ENCODE measurements at regions not wholly inside any gene's neighbourhood (a gene's known extent, or its start where the extent isn't known, plus 50 kb on each side); places are given as distances from the start of the nearest gene placed in this dataset.

DNA sequence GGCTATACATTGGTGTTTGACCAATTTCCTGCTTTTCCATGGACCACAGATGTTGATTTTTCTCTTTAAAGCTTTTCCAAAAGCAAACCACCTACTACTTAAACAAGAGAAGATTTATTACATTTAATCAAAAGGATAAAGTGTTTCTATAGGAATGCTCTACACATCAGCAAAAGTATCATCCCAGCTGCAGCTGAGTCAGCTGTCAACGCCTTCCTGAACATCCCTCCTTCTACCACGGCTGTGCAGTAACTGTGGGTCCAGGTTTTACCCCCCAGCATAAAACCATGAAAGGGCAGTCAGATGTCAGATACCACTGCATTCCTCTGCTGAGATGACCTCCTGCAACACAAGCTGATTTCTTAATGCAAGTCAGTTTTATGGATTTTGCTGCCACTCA lies 524.5 kb upstream of the MEX3C start:
- Histone ChIP-seq H3K27me3 (replicated peaks) (no peaks in the 10 kb centered on the region), H3K4me3 (no peak overlapping the region), H3K36me3 (no peaks in the 10 kb centered on the region), H3K27ac (no peak overlapping the region), H3K9me3 (replicated peaks) (no peaks in the 10 kb centered on the region; the same call in 1 of the 2 replicates), H3K4me1 (replicated peaks) (no peaks in the 10 kb centered on the region)
- no peak for DNase-seq (ENCODE audit: low read depth in 1 of 2, low spot score in 2 of 2)

DNA sequence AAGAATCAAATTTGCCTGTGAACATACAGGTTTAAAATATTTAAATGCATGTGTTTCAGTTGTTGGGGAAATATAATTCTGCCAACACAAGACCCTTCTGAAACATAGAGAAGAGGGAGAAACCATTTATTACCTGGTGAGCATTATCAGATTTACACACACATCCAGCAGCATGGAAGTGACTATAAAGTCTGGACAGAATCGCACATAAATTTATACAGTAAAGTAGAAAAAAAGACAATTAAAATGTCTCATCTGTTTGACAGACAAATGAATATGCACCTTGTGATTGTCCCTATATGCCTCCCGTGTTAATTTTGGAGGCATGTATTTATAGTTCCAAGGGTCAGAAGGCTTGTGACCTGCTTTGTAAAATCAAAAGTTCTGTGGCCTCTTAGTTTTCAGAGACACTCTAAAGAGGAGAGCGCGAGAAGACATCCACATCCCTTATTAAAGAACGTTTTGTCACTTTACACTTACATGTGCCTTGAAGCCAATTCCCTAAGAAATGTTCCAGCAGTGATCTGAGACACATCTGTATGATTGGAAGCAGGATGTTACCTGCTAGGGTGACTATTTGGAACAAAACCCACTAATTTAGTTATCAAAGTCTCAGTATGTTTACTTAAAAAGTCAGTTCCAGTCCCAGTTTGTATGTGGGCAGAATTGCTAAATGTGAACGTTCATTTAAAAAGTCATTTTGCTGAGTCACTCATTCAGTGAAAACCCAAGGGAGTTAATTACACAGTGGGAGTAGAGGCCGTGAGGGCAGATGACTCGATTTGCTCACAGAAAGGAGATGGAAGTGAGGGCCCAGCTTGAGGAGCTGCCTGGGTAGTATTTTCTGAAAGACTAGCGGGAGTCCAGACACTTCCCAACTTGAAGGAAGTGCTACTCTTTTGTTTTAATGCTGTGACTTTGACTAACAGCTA lies 527.6 kb upstream of the MEX3C start:
- Histone ChIP-seq H3K27me3 (replicated peaks) (no peaks in the 10 kb centered on the region), H3K4me1 (replicated peaks) (no peaks in the 10 kb centered on the region), H3K36me3 (no peaks in the 10 kb centered on the region), H3K27ac (no peak overlapping the region), H3K9me3 (replicated peaks) (no peaks in the 10 kb centered on the region; the same call in 1 of the 2 replicates), H3K4me3 (no peak overlapping the region)
- DNase-seq (ENCODE audit: low read depth in 1 of 2, low spot score in 2 of 2) = no peak

DNA sequence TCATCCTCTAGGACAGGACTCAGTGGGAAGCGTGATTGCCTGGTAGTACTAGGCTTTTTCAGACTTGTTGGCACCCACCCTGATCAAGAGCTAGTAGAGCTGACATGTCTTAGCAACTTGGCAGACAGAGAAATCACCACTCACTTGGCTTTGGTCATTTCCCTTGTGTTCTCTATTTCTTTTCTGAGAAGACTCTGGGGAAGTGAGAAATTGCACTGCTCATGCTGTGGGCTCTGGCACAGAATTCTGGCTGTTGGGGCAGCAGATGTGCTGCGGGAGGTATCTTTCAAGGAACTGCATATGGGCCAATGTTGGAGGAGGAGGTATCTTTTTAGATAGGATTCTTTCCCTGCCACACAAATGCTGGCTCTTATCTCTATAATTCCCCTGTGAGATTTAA lies 529.1 kb upstream of the MEX3C start:
- Histone ChIP-seq H3K27me3 (replicated peaks) (no peaks in the 10 kb centered on the region), H3K4me1 (replicated peaks) (no peaks in the 10 kb centered on the region), H3K27ac (no peak overlapping the region), H3K36me3 (no peaks in the 10 kb centered on the region), H3K4me3 (no peak overlapping the region), H3K9me3 (replicated peaks) (no peaks in the 10 kb centered on the region; the same call in 1 of the 2 replicates)
- DNase-seq (ENCODE audit: low read depth in 1 of 2, low spot score in 2 of 2) = no peak

DNA sequence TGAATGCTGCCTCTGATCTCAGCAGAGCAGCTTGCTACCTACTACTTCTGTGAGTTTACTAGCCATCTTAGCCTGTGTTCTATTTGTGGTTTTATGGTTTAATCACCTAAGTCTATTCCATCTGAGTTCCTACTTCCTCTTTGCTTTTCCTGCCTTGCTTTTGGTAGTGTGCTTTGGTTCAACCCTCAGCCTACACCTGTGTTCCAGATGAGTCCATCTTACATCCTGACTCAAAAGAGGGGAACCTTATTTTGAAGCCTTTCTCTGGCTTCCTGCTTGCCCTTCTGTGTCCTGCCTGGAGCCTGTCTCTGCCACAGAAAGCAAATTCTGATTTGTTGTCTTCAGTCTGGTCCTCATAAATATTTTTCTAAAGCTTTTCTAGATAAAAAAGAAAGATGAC lies 530.3 kb upstream of the MEX3C start:
- DNase-seq (ENCODE audit: low read depth in 1 of 2, low spot score in 2 of 2) = no peak
- H3K36me3 ChIP-seq = no peaks in the 10 kb centered on the region
- no peaks in the 10 kb centered on the region for H3K27me3 ChIP-seq (replicated peaks)
- H3K4me3 ChIP-seq = no peak overlapping the region
- H3K4me1 ChIP-seq (replicated peaks) = no peaks in the 10 kb centered on the region
- no peaks in the 10 kb centered on the region for H3K9me3 ChIP-seq (replicated peaks)
- H3K27ac ChIP-seq = no peak overlapping the region

DNA sequence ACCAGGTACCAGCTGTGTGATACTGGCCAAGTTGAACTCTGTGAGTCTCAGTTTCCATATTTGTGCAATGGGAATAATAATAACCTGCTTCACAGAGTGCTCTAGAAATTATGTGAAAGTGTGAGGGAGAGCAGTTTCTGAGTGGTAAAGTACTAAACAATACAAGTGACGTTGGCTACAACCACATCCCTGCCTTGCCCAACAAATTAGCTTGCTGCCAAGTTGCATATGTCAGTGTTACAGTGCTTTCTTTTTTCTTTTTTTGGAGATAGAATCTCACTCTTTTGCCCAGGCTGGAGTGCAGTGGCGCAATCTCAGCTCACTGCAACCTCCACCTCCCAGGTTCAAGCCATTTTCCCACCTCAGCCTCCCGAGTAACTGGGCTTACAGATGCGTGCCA lies 533.6 kb upstream of the MEX3C start:
- Histone ChIP-seq H3K27ac (no peak overlapping the region), H3K4me1 (replicated peaks) (no peaks in the 10 kb centered on the region), H3K9me3 (replicated peaks) (no peaks in the 10 kb centered on the region), H3K27me3 (replicated peaks) (no peaks in the 10 kb centered on the region), H3K4me3 (no peak overlapping the region), H3K36me3 (no peaks in the 10 kb centered on the region)
- no peak for DNase-seq (ENCODE audit: low read depth in 1 of 2, low spot score in 2 of 2)

DNA sequence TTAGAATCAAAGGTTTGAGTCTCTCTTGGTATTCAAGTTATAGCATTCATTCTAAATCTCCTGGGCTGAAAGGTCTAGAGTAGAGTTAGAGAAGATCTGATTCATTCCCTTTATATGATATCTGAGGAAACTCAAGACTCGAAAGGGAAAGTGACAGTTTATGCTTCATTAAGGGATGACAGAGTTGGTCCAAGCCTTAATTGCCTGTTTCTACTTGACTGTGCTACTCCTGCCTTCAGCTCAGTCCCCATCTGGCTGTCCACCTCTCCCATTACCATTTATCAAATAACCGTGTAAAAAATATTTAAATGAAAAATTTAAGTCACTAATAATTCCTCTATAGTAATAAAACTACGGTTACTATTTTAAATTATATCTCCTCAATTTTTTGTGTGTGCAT lies 537.1 kb upstream of the MEX3C start:
- H3K4me1 ChIP-seq (replicated peaks) = no peaks in the 10 kb centered on the region
- no peak overlapping the region for H3K27ac ChIP-seq
- DNase-seq (ENCODE audit: low read depth in 1 of 2, low spot score in 2 of 2) = no peak
- no peak overlapping the region for H3K4me3 ChIP-seq
- peaks cover 7% of the 10 kb centered on the region for H3K9me3 ChIP-seq (replicated peaks)
- H3K36me3 ChIP-seq = no peaks in the 10 kb centered on the region
- no peaks in the 10 kb centered on the region for H3K27me3 ChIP-seq (replicated peaks)

DNA sequence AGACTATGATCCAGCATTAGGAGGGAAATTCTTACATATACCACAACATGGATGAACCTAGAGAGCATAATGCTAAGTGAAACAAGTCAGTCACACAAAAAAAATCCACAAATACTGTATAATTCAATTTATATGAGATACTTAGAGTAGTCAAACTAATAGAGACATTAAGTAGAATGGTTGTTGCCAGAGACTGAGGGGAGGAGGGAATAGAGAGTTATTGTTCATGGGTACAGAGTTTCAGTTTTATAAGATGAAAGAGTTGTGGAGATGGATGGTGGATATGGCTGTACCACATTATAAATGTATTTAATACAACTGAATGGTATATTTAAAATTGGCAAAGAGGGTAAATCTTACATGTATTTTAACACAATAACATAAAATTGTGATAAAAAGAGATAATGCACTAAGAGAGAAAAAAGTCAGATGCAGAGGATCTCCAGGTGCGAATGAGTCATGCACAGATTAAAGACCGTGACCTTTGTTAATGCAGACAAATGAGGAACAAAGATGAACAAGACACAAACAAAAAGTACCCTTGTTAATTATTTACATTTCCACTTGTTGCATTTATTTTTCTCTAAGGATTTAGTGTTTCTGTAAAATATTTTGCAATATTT lies 541.7 kb upstream of the MEX3C start:
- no peak for DNase-seq (ENCODE audit: low read depth in 1 of 2, low spot score in 2 of 2)
- Histone ChIP-seq H3K36me3 (no peaks in the 10 kb centered on the region), H3K27me3 (replicated peaks) (no peaks in the 10 kb centered on the region), H3K9me3 (replicated peaks) (peaks cover 9% of the 10 kb centered on the region), H3K4me3 (no peak overlapping the region), H3K27ac (no peak overlapping the region), H3K4me1 (replicated peaks) (no peaks in the 10 kb centered on the region)

DNA sequence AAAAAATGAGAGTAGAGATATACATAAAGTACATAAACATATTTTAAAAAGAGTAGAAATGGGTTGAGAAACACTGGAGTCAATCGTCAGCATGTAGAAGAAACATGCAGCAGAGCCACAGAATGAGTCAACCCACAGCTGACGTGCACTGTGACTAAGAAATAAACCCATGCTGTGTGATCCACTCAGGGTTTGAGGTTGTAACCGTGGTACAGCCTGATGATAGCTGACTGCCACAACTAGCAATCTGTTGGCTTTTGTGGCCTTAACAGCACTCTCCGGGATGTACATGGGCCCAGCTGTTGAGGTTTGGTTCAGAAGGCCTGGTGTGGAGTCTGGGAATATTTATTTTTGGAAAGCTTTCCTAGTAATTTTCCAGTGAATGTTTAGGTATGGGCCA lies 554.4 kb upstream of the MEX3C start:
- H3K9me3 ChIP-seq (replicated peaks) = no peaks in the 10 kb centered on the region
- H3K4me1 ChIP-seq (replicated peaks) = no peaks in the 10 kb centered on the region
- no peak for DNase-seq (ENCODE audit: low read depth in 1 of 2, low spot score in 2 of 2)
- H3K36me3 ChIP-seq = no peaks in the 10 kb centered on the region
- no peak overlapping the region for H3K27ac ChIP-seq
- no peaks in the 10 kb centered on the region for H3K27me3 ChIP-seq (replicated peaks)
- H3K4me3 ChIP-seq = no peak overlapping the region

DNA sequence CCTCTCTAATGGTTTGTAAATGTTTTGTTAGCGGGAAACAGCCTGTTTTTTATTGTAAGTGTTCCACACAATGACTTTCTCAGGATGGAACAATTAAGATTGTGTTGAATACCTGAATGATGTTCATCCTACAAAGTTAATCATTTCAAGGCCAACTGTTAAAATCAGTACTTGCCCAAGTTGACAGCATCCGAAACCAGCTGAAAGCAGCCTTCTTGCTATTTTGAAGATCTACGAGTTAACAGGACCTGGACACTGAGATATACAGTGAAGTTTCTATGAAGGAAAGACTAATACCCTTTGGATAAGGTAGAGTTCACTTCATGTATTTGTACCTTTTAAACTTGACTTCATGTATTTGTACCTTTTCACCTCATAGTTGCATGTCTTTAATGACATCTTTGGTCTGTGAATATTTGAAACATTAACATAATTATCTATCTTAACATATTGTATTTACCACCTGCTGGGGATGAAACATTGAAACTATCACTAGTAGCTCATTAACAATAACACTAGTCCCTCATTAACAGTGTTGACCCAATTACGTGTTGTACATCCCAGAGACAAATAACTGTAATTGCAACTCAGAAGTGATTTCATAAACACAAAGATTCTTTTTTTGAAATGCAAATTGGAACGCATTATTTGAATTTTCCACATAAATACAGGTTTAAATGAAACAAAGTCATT lies 556.0 kb upstream of the MEX3C start:
- H3K4me3 ChIP-seq = no peak overlapping the region

DNA sequence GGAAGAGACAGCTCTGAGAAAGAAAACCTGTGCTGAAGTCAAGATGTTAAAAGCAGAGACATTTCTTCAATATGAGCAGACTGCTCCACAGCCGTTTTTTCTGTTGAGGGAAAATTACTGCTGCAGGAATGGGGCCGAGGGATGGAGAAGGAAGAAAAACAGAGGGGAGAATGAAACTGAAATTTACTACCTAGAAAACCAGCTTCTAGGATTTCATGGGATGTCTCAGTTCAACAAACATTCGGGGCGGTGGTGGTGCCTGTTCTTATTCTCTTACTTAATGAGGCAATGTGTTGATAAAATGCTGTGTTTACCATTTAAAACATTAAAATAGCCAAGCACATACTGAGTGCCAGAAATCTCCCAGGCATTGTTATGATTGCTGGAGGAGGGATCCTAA lies 557.1 kb upstream of the MEX3C start:
- no peaks in the 10 kb centered on the region for H3K27me3 ChIP-seq (replicated peaks)
- H3K36me3 ChIP-seq = no peaks in the 10 kb centered on the region
- H3K4me1 ChIP-seq (replicated peaks) = no peaks in the 10 kb centered on the region
- no peak overlapping the region for H3K27ac ChIP-seq
- H3K4me3 ChIP-seq = no peak overlapping the region
- H3K9me3 ChIP-seq (replicated peaks) = no peaks in the 10 kb centered on the region
- no peak for DNase-seq (ENCODE audit: low read depth in 1 of 2, low spot score in 2 of 2)

More for the DNA sequence above, 556.0 kb upstream of the MEX3C start:
- no peaks in the 10 kb centered on the region for H3K4me1 ChIP-seq (replicated peaks)
- no peak overlapping the region for H3K27ac ChIP-seq
- H3K27me3 ChIP-seq (replicated peaks) = no peaks in the 10 kb centered on the region
- H3K9me3 ChIP-seq (replicated peaks) = no peaks in the 10 kb centered on the region
- DNase-seq (ENCODE audit: low read depth in 1 of 2, low spot score in 2 of 2) = no peak
- no peaks in the 10 kb centered on the region for H3K36me3 ChIP-seq

DNA sequence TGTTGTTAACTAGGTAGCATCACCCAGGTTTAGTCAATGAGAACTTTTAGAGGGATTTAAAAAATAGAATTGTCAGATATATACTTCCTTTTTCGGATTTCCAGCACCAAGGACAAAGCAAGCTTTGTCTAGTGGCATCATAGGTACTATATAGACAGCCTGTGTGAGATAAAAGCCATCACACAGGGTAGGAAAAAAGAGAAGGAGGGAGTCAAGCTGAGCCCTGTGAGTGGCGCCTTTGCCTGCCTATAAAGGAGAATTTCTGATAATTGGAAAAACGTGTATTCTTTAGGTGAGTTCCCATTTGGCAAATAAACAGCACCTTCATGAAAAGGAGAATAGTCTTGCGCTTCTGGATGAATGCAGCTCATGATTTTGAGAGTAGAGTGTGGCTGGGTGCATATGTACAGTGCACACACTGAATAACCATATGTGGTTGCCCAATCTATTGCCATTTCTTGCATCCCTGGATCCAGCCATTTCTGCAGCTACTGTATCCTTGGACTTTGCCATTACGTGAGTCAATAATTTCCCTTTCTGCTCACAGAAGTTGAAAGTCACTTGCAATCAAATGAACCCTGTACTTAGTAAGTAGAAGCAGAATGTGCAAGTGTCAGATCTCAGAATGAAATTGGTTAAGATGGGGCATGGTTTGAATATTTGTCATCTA lies 559.9 kb upstream of the MEX3C start:
- Histone ChIP-seq H3K27me3 (replicated peaks) (no peaks in the 10 kb centered on the region), H3K4me1 (replicated peaks) (no peaks in the 10 kb centered on the region), H3K36me3 (no peaks in the 10 kb centered on the region), H3K4me3 (no peak overlapping the region), H3K27ac (no peak overlapping the region), H3K9me3 (replicated peaks) (no peaks in the 10 kb centered on the region)
- no peak for DNase-seq (ENCODE audit: low read depth in 1 of 2, low spot score in 2 of 2)

DNA sequence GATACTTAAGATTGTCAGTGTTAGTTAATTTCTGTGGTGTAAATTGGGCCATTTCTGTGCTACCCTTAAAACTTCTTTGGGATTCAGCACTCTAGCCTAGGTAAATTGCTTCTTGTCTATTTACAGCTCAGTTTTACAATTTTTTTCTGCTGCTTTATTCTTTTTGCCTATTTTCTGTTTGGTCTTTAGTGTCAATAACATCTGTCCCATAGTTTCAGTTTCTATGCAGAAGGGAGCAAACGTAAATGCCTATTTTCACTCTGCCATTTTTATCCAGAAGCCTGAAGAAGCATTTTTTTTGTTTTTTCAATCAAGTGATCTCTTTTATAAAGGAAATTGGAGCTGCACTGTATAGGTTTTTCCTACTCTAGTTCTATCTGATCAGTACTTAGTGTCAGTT lies 564.9 kb upstream of the MEX3C start:
- Histone ChIP-seq H3K9me3 (replicated peaks) (no peaks in the 10 kb centered on the region), H3K27ac (no peak overlapping the region), H3K4me1 (replicated peaks) (no peaks in the 10 kb centered on the region), H3K27me3 (replicated peaks) (no peaks in the 10 kb centered on the region), H3K36me3 (no peaks in the 10 kb centered on the region), H3K4me3 (no peak overlapping the region)
- no peak for DNase-seq (ENCODE audit: low read depth in 1 of 2, low spot score in 2 of 2)

DNA sequence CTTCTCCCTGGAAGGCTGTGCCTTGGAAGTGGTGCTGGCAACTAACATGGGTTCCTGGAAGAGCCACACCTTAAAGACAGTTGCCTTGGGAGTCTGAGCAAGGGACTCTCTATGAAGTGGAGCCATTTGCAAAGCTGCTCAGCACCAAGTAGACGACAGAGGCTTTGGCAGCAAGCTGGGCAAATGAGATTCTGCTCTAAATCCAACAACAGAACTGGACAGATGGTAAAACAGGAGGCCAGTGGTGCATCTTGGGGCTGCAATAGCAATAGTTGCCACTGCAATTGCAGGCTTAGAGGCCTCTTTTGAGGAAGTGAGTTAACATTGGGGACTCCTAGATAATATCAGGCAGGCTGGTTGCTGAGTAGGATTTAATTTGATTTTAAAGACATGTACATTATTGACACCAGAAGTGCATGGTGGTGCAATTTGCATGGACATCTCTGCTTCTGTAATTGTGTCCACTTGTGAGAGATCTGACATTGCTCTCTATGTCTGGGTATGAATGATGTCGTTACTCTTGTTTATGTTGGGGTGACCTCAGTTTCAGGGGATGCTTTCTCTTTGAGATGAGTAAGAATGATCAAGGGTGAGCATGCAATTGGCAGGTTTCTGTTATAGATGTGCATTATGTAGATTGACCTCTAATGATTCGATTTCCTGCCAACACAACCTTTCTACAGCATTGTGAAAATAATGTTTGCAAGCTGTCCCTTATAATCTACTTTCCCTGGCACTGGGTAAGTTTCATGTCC lies 568.3 kb upstream of the MEX3C start:
- no peak overlapping the region for H3K27ac ChIP-seq
- no peak for DNase-seq (ENCODE audit: low read depth in 1 of 2, low spot score in 2 of 2)
- no peaks in the 10 kb centered on the region for H3K9me3 ChIP-seq (replicated peaks)
- no peaks in the 10 kb centered on the region for H3K27me3 ChIP-seq (replicated peaks)
- H3K36me3 ChIP-seq = no peaks in the 10 kb centered on the region
- no peak overlapping the region for H3K4me3 ChIP-seq
- no peaks in the 10 kb centered on the region for H3K4me1 ChIP-seq (replicated peaks)
